Prostate gland (tissue), 2 donors: ENCODE measurements at regions not wholly inside any gene's neighbourhood (a gene's known extent, or its start where the extent isn't known, plus 50 kb on each side); places are given as distances from the start of the nearest gene placed in this dataset.

ENCODE experiments used
- POLR2A ChIP-seq: fragments of 450-650 bp; IDR thresholded peaks from one replicate; pipeline ENCODE4 v1.6.1; 2016; ENCODE audit warnings: antibody characterized with exemption, mild to moderate bottlenecking
- TF ChIP-seq, protein P1 (sequence below), 4 experiments: fragments of 200-600 bp in 2 of 4; fragments of 450-650 bp in 2 of 4; sonication (generic) in 2 of 4; IDR thresholded peaks; 1 replicate in 3 of 4; 2 replicates in 1 of 4; pipeline ENCODE4 v1.5.1; 2016 to 2019; ENCODE audit warnings: antibody characterized with exemption in 4 of 4, mild to moderate bottlenecking in 2 of 4, moderate library complexity in 2 of 4

DNA sequence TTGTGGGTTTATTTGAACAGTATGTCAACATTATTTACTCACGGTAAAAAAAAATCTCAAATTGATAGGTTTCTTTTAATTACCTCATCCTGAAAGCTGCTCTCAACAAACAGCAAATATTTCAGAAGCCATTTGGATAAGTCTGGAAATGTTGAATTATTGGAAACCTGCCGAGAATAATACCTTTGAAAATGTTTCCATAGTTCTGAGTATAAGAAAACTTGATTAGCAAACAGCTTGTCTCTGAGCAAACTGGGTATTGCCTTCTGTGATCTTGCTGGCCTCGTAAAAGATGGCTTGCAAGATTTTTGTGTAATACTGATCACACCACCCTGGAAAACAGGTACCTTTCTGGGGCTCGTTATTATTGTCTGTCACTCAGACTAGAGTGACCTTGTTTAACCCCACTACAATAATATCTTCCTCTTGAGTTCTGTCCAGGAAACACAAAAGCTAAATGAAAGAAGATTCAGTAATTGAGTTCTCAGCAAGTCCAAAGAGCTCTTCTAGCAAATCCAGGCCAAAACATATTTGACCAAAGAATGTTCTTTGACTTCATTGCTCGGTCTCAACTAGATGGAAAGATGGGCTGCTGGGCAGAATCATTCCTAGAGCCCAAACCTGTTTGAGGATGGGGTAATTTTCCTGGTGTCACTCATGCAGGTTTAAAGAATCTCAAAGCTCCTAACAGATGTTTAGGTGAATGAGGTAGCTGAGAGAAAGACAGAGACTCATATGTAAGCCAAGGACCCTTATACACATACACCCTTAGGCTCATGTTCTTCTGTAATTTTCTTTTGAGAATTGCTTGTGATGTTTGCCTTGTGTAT, 255.6 kb upstream of the JADE1 start:
- TF ChIP-seq, protein P1, sequence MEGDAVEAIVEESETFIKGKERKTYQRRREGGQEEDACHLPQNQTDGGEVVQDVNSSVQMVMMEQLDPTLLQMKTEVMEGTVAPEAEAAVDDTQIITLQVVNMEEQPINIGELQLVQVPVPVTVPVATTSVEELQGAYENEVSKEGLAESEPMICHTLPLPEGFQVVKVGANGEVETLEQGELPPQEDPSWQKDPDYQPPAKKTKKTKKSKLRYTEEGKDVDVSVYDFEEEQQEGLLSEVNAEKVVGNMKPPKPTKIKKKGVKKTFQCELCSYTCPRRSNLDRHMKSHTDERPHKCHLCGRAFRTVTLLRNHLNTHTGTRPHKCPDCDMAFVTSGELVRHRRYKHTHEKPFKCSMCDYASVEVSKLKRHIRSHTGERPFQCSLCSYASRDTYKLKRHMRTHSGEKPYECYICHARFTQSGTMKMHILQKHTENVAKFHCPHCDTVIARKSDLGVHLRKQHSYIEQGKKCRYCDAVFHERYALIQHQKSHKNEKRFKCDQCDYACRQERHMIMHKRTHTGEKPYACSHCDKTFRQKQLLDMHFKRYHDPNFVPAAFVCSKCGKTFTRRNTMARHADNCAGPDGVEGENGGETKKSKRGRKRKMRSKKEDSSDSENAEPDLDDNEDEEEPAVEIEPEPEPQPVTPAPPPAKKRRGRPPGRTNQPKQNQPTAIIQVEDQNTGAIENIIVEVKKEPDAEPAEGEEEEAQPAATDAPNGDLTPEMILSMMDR (IDR thresholded peaks at IDR 0.05) = no peak
- no peak for TF ChIP-seq POLR2A
